ENCODE measurements at regions not wholly inside any gene's neighbourhood (a gene's known extent, or its start where the extent isn't known, plus 50 kb on each side); places are given as distances from the start of the nearest gene placed in this dataset.
A peak's percentile ranks its signal among the peaks of the same experiment; 100 is the strongest.

DNA sequence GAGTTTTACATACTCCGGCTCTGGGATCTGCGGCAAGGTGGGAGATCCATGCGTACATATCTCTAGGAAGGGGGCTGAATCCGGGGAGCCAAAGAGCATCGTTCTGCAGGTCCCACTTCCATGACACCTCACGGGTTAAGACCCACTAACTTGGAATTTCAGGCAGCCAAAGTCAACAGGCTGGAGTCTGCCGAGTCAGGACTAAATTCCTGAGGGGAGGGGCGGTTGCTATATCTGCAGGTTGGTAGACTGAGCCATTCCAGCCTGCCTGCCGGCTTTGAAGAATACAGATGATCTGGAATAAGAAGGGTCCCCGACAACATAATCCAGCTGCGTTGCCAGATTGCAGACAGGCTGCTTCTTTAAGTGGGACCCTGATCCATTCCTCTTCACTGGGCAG, 65.4 kb upstream of the PEX5L start:
- no TSS peak for BruUV-seq (replicated peaks)
- no peak for TF ChIP-seq MTA3 (CRISPR knock-in tag; IDR thresholded peaks at IDR 0.05)
- TF ChIP-seq ZFP82 (CRISPR knock-in tag; IDR thresholded peaks at IDR 0.05; ENCODE audit: borderline replicate concordance): no peak
- TF ChIP-seq NONO (IDR thresholded peaks at IDR 0.05): no peak
- no peak for TF ChIP-seq NONO (CRISPR knock-in tag; conservative IDR thresholded peaks at IDR 0.05)
- TF ChIP-seq SRSF4 (IDR thresholded peaks at IDR 0.05; ENCODE audit: low read depth, low read length, poor library complexity, severe bottlenecking): no peak
- no peak for TF ChIP-seq BRCA1 (CRISPR knock-in tag; IDR thresholded peaks at IDR 0.05)
- TF ChIP-seq, protein P1, sequence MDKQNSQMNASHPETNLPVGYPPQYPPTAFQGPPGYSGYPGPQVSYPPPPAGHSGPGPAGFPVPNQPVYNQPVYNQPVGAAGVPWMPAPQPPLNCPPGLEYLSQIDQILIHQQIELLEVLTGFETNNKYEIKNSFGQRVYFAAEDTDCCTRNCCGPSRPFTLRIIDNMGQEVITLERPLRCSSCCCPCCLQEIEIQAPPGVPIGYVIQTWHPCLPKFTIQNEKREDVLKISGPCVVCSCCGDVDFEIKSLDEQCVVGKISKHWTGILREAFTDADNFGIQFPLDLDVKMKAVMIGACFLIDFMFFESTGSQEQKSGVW (CRISPR knock-in tag; IDR thresholded peaks at IDR 0.05; ENCODE audit: borderline replicate concordance): no peak
- TF ChIP-seq, protein P2, sequence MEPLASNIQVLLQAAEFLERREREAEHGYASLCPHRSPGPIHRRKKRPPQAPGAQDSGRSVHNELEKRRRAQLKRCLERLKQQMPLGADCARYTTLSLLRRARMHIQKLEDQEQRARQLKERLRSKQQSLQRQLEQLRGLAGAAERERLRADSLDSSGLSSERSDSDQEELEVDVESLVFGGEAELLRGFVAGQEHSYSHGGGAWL (CRISPR knock-in tag; IDR thresholded peaks at IDR 0.05): no peak
- TF ChIP-seq, protein P3, sequence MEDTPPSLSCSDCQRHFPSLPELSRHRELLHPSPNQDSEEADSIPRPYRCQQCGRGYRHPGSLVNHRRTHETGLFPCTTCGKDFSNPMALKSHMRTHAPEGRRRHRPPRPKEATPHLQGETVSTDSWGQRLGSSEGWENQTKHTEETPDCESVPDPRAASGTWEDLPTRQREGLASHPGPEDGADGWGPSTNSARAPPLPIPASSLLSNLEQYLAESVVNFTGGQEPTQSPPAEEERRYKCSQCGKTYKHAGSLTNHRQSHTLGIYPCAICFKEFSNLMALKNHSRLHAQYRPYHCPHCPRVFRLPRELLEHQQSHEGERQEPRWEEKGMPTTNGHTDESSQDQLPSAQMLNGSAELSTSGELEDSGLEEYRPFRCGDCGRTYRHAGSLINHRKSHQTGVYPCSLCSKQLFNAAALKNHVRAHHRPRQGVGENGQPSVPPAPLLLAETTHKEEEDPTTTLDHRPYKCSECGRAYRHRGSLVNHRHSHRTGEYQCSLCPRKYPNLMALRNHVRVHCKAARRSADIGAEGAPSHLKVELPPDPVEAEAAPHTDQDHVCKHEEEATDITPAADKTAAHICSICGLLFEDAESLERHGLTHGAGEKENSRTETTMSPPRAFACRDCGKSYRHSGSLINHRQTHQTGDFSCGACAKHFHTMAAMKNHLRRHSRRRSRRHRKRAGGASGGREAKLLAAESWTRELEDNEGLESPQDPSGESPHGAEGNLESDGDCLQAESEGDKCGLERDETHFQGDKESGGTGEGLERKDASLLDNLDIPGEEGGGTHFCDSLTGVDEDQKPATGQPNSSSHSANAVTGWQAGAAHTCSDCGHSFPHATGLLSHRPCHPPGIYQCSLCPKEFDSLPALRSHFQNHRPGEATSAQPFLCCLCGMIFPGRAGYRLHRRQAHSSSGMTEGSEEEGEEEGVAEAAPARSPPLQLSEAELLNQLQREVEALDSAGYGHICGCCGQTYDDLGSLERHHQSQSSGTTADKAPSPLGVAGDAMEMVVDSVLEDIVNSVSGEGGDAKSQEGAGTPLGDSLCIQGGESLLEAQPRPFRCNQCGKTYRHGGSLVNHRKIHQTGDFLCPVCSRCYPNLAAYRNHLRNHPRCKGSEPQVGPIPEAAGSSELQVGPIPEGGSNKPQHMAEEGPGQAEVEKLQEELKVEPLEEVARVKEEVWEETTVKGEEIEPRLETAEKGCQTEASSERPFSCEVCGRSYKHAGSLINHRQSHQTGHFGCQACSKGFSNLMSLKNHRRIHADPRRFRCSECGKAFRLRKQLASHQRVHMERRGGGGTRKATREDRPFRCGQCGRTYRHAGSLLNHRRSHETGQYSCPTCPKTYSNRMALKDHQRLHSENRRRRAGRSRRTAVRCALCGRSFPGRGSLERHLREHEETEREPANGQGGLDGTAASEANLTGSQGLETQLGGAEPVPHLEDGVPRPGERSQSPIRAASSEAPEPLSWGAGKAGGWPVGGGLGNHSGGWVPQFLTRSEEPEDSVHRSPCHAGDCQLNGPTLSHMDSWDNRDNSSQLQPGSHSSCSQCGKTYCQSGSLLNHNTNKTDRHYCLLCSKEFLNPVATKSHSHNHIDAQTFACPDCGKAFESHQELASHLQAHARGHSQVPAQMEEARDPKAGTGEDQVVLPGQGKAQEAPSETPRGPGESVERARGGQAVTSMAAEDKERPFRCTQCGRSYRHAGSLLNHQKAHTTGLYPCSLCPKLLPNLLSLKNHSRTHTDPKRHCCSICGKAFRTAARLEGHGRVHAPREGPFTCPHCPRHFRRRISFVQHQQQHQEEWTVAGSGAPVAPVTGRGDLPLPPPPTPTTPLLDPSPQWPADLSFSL (CRISPR knock-in tag; IDR thresholded peaks at IDR 0.05): no peak
- TF ChIP-seq HOXA3 (CRISPR knock-in tag; IDR thresholded peaks at IDR 0.05): no peak
- TF ChIP-seq SNAI1 (CRISPR knock-in tag; IDR thresholded peaks at IDR 0.05; ENCODE audit: borderline replicate concordance): no peak
- TF ChIP-seq ZSCAN22 (CRISPR knock-in tag; IDR thresholded peaks at IDR 0.05): no peak
- TF ChIP-seq NFIB (CRISPR knock-in tag; IDR thresholded peaks at IDR 0.05; ENCODE audit: borderline replicate concordance): no peak
- TF ChIP-seq ARNT2 (CRISPR knock-in tag; IDR thresholded peaks at IDR 0.05; ENCODE audit: low read depth): no peak
- TF ChIP-seq NCOA2 (CRISPR knock-in tag; IDR thresholded peaks at IDR 0.05): no peak
- H4K20me1 ChIP-seq (ENCODE audit: insufficient read depth, low read length): no peaks in the 10 kb centered on the region
- no peaks in the 10 kb centered on the region for H3K9me3 ChIP-seq (ENCODE audit: low read length)
- no peak overlapping the region for H3K4me3 ChIP-seq (replicated peaks in 1 of 3; ENCODE audit: insufficient read depth in 1 of 3, low read depth in 2 of 3, low read length in 3 of 3)
- no peak overlapping the region for H2AFZ ChIP-seq (ENCODE audit: low read length)
- no peaks in the 10 kb centered on the region for H3K36me3 ChIP-seq (replicated peaks in 1 of 2; ENCODE audit: control insufficient read depth in 1 of 2, insufficient read depth in 2 of 2, low read length in 2 of 2)
- intact Hi-C loops (cut with micrococcal nuclease; ENCODE audit: unreplicated experiment): no loop called here
- H3K4me1 ChIP-seq (ENCODE audit: insufficient read depth, low read length): no peaks in the 10 kb centered on the region
- POLR2A ChIA-PET: no interaction called here
- DNase-seq (ENCODE audit: low spot score) (peak; percentile 6), FAIRE-seq (no peak), ATAC-seq (peak; percentile 38; the same call in 2 of the 3 replicates)
- H3K27me3 ChIP-seq (ENCODE audit: control insufficient read depth in 1 of 2, insufficient read depth in 2 of 2, low read length in 2 of 2): 0 out of 5 replicates have a peak, but pooled peaks cover 0 to 2% of the 10 kb centered on the region in 2 experiments
- H3K27ac ChIP-seq (ENCODE audit: extremely low read length, insufficient read depth, low read length): no peak overlapping the region
- no peak overlapping the region for H3K4me2 ChIP-seq (ENCODE audit: low read depth, low read length)
- H3K79me2 ChIP-seq (ENCODE audit: insufficient read depth, low read length): no peaks in the 10 kb centered on the region
- in situ Hi-C loops (cut with HindIII; ENCODE audit: extremely low pct_ligation_motif_present, low pct_unique_long_range_greater_than_20kb): no loop called here
- no peak overlapping the region for H3K9ac ChIP-seq (ENCODE audit: insufficient read depth, low read depth, low read length)
- CTCF ChIA-PET (ENCODE audit: low intra/inter-chr PET ratio, low total read pairs): no interaction called here
- WGBS (ENCODE audit: low lambda C conversion rate): 3% methylated on average over 6 of the region's 11 CpGs
